GM12878 (cell line): ENCODE measurements at regions not wholly inside any gene's neighbourhood (a gene's known extent, or its start where the extent isn't known, plus 50 kb on each side); places are given as distances from the start of the nearest gene placed in this dataset.

ENCODE experiments used
- ATAC-seq: fragments of 200-7000 bp; cut with Tn5 transposase; 3 replicates; pipeline ENCODE4 v1.9.1; 2020; ENCODE audit warnings: mild to moderate bottlenecking, moderate library complexity
- BruUV-seq: library from RNA; stranded (reverse); fragments of 400-500 nt; replicated peaks from 2 replicates; lab custom pipeline; 2021; lab: Mats Ljungman, UMichigan
- CTCF ChIA-PET: fragments of 300-600 bp; sonication (Branson Sonifier 250); formaldehyde crosslinking; extraction: SDS; loops from one replicate; lab custom pipeline; 2021; ENCODE audit warnings: inconsistent platforms; lab: Yijun Ruan, JAX
- POLR2A ChIA-PET: fragments of 350-600 bp; formaldehyde crosslinking; extraction: SDS; loops from one replicate; lab custom pipeline; 2021; ENCODE audit warnings: inconsistent platforms; lab: Charles Lee
- RAD21 ChIA-PET: fragments of 300-600 bp; sonication (Branson Sonifier 250); formaldehyde crosslinking; loops from one replicate; lab custom pipeline; 2023; ENCODE audit warnings: antibody characterized with exemption; ENCODE audit not compliant: unreplicated experiment; lab: Charles Lee
- SMC1A ChIA-PET: fragments of 300-600 bp; sonication (Branson Sonifier 250); formaldehyde crosslinking; loops from one replicate; lab custom pipeline; 2023; ENCODE audit not compliant: unreplicated experiment, uncharacterized antibody; lab: Charles Lee
- DNase-seq: peaks from one replicate; pipeline ENCODE4 v3.0.0-alpha.2; 2011; ENCODE audit warnings: low read depth, low spot score
- FAIRE-seq: peaks from 3 replicates; lab custom pipeline; 2011; peaks lifted over from hg19 to GRCh38; lab: Jason Lieb, UNC
- H2AFZ ChIP-seq: 2 replicates; pipeline ENCODE4 v1.6.0; 2011; ENCODE audit warnings: low read depth, low read length, control low read depth; ENCODE audit not compliant: control insufficient read depth
- H3K27ac ChIP-seq: 2 replicates; pipeline ENCODE4 v1.5.1; 2011; ENCODE audit warnings: control low read depth; ENCODE audit not compliant: control insufficient read depth, insufficient read depth
- H3K27me3 ChIP-seq, 2 experiments: replicated peaks in 1 of 2; 2 replicates each; pipeline versions ENCODE4 v1.6.0 to v1.6.1; 2011; ENCODE audit warnings: low read length in 1 of 2; ENCODE audit not compliant: control insufficient read depth in 2 of 2, insufficient read depth in 2 of 2
- H3K36me3 ChIP-seq, 2 experiments: 2 replicates each; pipeline ENCODE4 v1.5.1; 2011; ENCODE audit warnings: low read length in 1 of 2; ENCODE audit not compliant: control insufficient read depth in 2 of 2, insufficient read depth in 2 of 2
- H3K4me1 ChIP-seq: 2 replicates; pipeline ENCODE4 v1.6.1; 2011; ENCODE audit warnings: mild to moderate bottlenecking, low read length, moderate library complexity, mixed read lengths; ENCODE audit not compliant: control insufficient read depth, insufficient read depth
- H3K4me2 ChIP-seq: 2 replicates; pipeline ENCODE4 v1.6.0; 2011; ENCODE audit warnings: control low read depth; ENCODE audit not compliant: control insufficient read depth, insufficient read depth
- H3K4me3 ChIP-seq: fragments of 200-600 bp; sonication (generic); 2 replicates; pipeline ENCODE4 v1.5.1; 2016
- H3K79me2 ChIP-seq: 2 replicates; pipeline ENCODE4 v1.6.0; 2011; ENCODE audit warnings: low read length; ENCODE audit not compliant: control insufficient read depth, insufficient read depth
- H3K9ac ChIP-seq: 2 replicates; pipeline ENCODE4 v1.8.0; 2011; ENCODE audit warnings: low read length, control low read depth, mixed read lengths; ENCODE audit not compliant: control insufficient read depth, insufficient read depth
- H3K9me3 ChIP-seq: replicated peaks from 3 replicates; pipeline ENCODE4 v1.5.1; 2011; ENCODE audit warnings: mild to moderate bottlenecking, low read length; ENCODE audit not compliant: control insufficient read depth, insufficient read depth
- H4K20me1 ChIP-seq: 2 replicates; pipeline ENCODE4 v1.6.0; 2011; ENCODE audit not compliant: control insufficient read depth, insufficient read depth
- ASH2L ChIP-seq: fragments of 300-600, 200-600 bp; sonication (generic); IDR thresholded peaks from 2 replicates; pipeline ENCODE4 v1.6.1; 2017; ENCODE audit warnings: low read depth, mild to moderate bottlenecking, borderline replicate concordance
- CHD1 ChIP-seq: IDR thresholded peaks from 2 replicates; pipeline ENCODE4 v1.6.1; 2012; ENCODE audit warnings: low read depth, low read length, improper control_type of control experiment
- EP300 ChIP-seq, 2 experiments: fragments of 150-350 bp in 1 of 2; IDR thresholded peaks; 2 replicates each; pipeline ENCODE4 v1.6.1; 2011 to 2012; ENCODE audit warnings: low read depth in 2 of 2, low read length in 2 of 2, borderline replicate concordance in 1 of 2, improper control_type of control experiment in 1 of 2, inconsistent platforms in 1 of 2; ENCODE audit not compliant: control insufficient read depth in 1 of 2
- MXI1 ChIP-seq: fragments of 150-350 bp; IDR thresholded peaks from 2 replicates; pipeline ENCODE4 v1.6.1; 2011; ENCODE audit warnings: low read depth, mild to moderate bottlenecking, inconsistent platforms, low read length, improper control_type of control experiment
- NR2C1 ChIP-seq: fragments of 450-650 bp; IDR thresholded peaks from 2 replicates; pipeline ENCODE4 v1.6.1; 2017; ENCODE audit warnings: antibody characterized with exemption, mild to moderate bottlenecking, moderate library complexity
- NRF1 ChIP-seq: conservative IDR thresholded peaks from 2 replicates; pipeline ENCODE4 v1.6.1; 2011; ENCODE audit warnings: mild to moderate bottlenecking, low read depth, low read length, improper control_type of control experiment
- PKNOX1 ChIP-seq: fragments of 450-650 bp; IDR thresholded peaks from 2 replicates; pipeline ENCODE4 v1.6.1; 2016; ENCODE audit warnings: mild to moderate bottlenecking
- RBBP5 ChIP-seq: fragments of 200-600 bp; sonication (generic); conservative IDR thresholded peaks from 2 replicates; pipeline ENCODE4 v1.6.1; 2016
- SP1 ChIP-seq: IDR thresholded peaks from one replicate; pipeline ENCODE4 v1.6.1; 2011; ENCODE audit warnings: low read depth, low read length
- STAT1 ChIP-seq: fragments of 450-650 bp; conservative IDR thresholded peaks from 2 replicates; pipeline ENCODE4 v1.6.1; 2014; ENCODE audit warnings: antibody characterized with exemption, mild to moderate bottlenecking
- TCF12 ChIP-seq: IDR thresholded peaks from 2 replicates; pipeline ENCODE4 v1.6.1; 2011; ENCODE audit warnings: low read depth, mild to moderate bottlenecking, low read length
- USF2 ChIP-seq: IDR thresholded peaks from 2 replicates; pipeline ENCODE4 v1.6.1; 2011; ENCODE audit warnings: low read depth, low read length, improper control_type of control experiment, borderline replicate concordance
- WGBS: methylation state at CpG from one replicate; pipeline ENCODE4 v1.1.6; 2016; ENCODE audit warnings: low lambda C conversion rate; ENCODE audit not compliant: insufficient replicate concordance, insufficient coverage; ENCODE audit errors: missing lambda C conversion rate; 5-methylcytosine and 5-hydroxymethylcytosine counted together
- in situ Hi-C: fragments of 300-500 bp; cut with MboI; formaldehyde crosslinking; loops from 9 replicates; pipeline ENCODE4 v1.14.3; 2018; ENCODE audit warnings: mixed read lengths
- intact Hi-C: fragments of 100-400 bp; cut with micrococcal nuclease; formaldehyde crosslinking; loops from one replicate; pipeline ENCODE4 v1.14.2; 2022; ENCODE audit not compliant: unreplicated experiment
- TF ChIP-seq, protein P1 (sequence below): IDR thresholded peaks from 2 replicates; pipeline ENCODE4 v1.6.1; 2012; ENCODE audit warnings: low read length, inconsistent platforms

- H3K27ac ChIP-seq = no peak overlapping the region
- WGBS = 0% methylated on average over 1 of the region's 1 CpG
- RAD21 ChIA-PET = no interaction called here
- no peak overlapping the region for H3K4me2 ChIP-seq
- no peaks in the 10 kb centered on the region for H3K4me1 ChIP-seq
- in situ Hi-C loops = no loop called here
- H3K9me3 ChIP-seq = no peaks in the 10 kb centered on the region
- SMC1A ChIA-PET = no interaction called here
- DNase-seq (no peak), FAIRE-seq (no peak), ATAC-seq (no peak)
- H3K9ac ChIP-seq = no peak overlapping the region
- CTCF ChIA-PET = interaction anchor here (1.3 kb wide), 1 partner anchor 326 kb away, joined by 5 read pairs; no protein-coding TSS in a partner anchor
- peaks cover 0 to 2% of the 10 kb centered on the region in 2 experiments; a peak in 1 of 4 replicates for H3K27me3 ChIP-seq
- intact Hi-C loops = no loop called here
- no peak overlapping the region for H3K4me3 ChIP-seq
- POLR2A ChIA-PET = no interaction called here
- H3K79me2 ChIP-seq = no peaks in the 10 kb centered on the region
- H2AFZ ChIP-seq = no peak overlapping the region
- no peaks in the 10 kb centered on the region for H3K36me3 ChIP-seq
- H4K20me1 ChIP-seq = no peaks in the 10 kb centered on the region
- BruUV-seq = no TSS peak
- TF ChIP-seq NR2C1 (no peak), USF2 (no peak), CHD1 (no peak), PKNOX1 (no peak), SP1 (no peak), STAT1 (no peak), RBBP5 (no peak), ASH2L (no peak), NRF1 (no peak), EP300 (IDR thresholded peaks at IDR 0.05; ENCODE audit: borderline replicate concordance in 1 of 2, control insufficient read depth in 1 of 2, low read depth in 2 of 2, low read length in 2 of 2) (no peak), TCF12 (no peak), MXI1 (no peak)
- TF ChIP-seq, protein P1, sequence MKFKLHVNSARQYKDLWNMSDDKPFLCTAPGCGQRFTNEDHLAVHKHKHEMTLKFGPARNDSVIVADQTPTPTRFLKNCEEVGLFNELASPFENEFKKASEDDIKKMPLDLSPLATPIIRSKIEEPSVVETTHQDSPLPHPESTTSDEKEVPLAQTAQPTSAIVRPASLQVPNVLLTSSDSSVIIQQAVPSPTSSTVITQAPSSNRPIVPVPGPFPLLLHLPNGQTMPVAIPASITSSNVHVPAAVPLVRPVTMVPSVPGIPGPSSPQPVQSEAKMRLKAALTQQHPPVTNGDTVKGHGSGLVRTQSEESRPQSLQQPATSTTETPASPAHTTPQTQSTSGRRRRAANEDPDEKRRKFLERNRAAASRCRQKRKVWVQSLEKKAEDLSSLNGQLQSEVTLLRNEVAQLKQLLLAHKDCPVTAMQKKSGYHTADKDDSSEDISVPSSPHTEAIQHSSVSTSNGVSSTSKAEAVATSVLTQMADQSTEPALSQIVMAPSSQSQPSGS = no peak
Measured at GRCh38 chr6:148137652-148138051, 205.0 kb upstream of the SASH1 start.
